Duodenal mucosa (tissue), 2 donors: ENCODE measurements at regions not wholly inside any gene's neighbourhood (a gene's known extent, or its start where the extent isn't known, plus 50 kb on each side); places are given as distances from the start of the nearest gene placed in this dataset.

Experiments used
- H3K27ac ChIP-seq: one replicate; pipeline ENCODE4 v1.7.0; 2013; ENCODE audit warnings: low read depth, low read length
- H3K27me3 ChIP-seq, 2 donors: one replicate each; pipeline ENCODE4 v1.7.0; 2013; ENCODE audit warnings: low read length in 2 of 2, control low read depth in 1 of 2; ENCODE audit not compliant: insufficient read depth in 2 of 2, control insufficient read depth in 1 of 2
- H3K36me3 ChIP-seq, 2 donors: one replicate each; pipeline ENCODE4 v1.7.0; 2013; ENCODE audit warnings: low read length in 2 of 2, control low read depth in 1 of 2; ENCODE audit not compliant: insufficient read depth in 2 of 2, control insufficient read depth in 1 of 2
- H3K4me1 ChIP-seq, 2 donors: one replicate each; pipeline ENCODE4 v1.7.0; 2013; ENCODE audit warnings: low read length in 2 of 2, control low read depth in 1 of 2; ENCODE audit not compliant: insufficient read depth in 2 of 2, control insufficient read depth in 1 of 2
- H3K4me3 ChIP-seq, 2 donors: one replicate each; pipeline ENCODE4 v1.7.0; 2013; ENCODE audit warnings: low read length in 2 of 2, low read depth in 1 of 2
- H3K9ac ChIP-seq, 2 donors: one replicate each; pipeline ENCODE4 v1.7.0; 2013; ENCODE audit warnings: low read length in 2 of 2, low read depth in 1 of 2
- H3K9me3 ChIP-seq, 2 donors: one replicate each; pipeline ENCODE4 v1.7.0; 2013; ENCODE audit warnings: low read length in 2 of 2, control low read depth in 1 of 2; ENCODE audit not compliant: control insufficient read depth in 1 of 2

GRCh38 chr3:31173118-31173718, 278.8 kb upstream of the GADL1 start:
- Histone ChIP-seq H3K36me3 (no peaks in the 10 kb centered on the region), H3K9ac (no peak overlapping the region), H3K4me3 (no peak overlapping the region), H3K9me3 (no peaks in the 10 kb centered on the region), H3K4me1 (no peaks in the 10 kb centered on the region), H3K27me3 (no peaks in the 10 kb centered on the region), H3K27ac (no peak overlapping the region)

DNA sequence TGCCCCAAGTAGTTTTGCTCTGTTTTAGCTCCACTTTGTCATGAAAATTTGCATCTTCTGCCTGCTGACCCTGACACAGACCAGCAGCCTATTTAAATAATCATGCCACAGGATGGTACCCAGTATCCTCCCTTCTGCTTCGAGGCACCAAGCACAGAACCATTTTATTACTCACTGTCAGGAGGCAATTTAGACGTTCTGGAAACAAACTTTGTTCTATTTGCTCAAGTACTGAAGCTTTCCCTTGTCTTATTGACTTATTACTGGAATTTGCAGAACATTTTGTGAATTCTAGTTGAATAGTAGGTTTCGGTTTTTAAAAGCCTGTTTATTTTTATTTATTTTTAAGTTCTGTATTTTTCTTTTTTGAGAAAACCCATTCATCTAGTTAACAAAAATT, 279.6 kb upstream of the GADL1 start:
- H3K9me3 ChIP-seq: no peaks in the 10 kb centered on the region
- H3K4me1 ChIP-seq: no peaks in the 10 kb centered on the region
- H3K27me3 ChIP-seq: no peaks in the 10 kb centered on the region
- no peak overlapping the region for H3K27ac ChIP-seq
- no peaks in the 10 kb centered on the region for H3K36me3 ChIP-seq
- no peak overlapping the region for H3K4me3 ChIP-seq
- no peak overlapping the region for H3K9ac ChIP-seq

DNA sequence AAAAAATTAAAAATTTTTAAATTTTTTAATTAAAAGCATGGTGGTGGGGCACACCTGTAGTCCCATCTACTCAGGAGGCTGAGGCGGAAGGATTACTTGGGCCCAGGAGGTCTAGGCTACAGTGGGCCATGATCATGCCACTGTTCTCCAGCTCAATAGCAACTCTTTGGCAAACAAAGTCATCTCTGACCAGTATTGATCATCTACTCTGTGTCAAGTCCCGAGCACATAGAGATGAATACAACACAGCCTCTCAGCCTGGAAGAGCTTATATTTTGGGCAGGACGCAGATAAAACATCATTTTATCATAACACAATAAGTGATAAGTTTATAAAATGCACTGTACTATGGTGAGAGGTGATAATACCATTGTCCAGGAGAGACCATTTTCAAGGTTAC, 281.6 kb upstream of the GADL1 start:
- H3K4me1 ChIP-seq: no peaks in the 10 kb centered on the region
- H3K36me3 ChIP-seq: no peaks in the 10 kb centered on the region
- H3K27ac ChIP-seq: no peak overlapping the region
- no peak overlapping the region for H3K4me3 ChIP-seq
- no peaks in the 10 kb centered on the region for H3K9me3 ChIP-seq
- H3K27me3 ChIP-seq: no peaks in the 10 kb centered on the region
- H3K9ac ChIP-seq: no peak overlapping the region

DNA sequence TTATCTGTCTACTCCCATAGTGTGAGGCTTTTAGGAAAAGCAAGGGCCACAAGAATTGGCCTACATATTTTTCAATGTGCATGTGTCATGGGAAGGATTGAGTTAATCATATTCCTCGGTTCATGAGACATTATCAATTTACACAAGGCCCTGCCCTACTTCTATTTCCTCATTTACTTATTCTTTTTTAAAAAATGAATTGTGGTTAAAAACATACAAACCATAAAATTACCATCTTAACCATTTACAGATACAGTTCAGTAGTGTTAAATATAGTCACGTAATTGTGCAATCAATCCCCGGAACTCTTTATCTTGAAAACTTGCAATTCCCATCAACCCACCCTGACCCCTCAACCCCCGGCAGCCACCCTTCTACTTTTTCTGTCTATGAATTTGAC, 284.0 kb upstream of the GADL1 start:
- Histone ChIP-seq H3K36me3 (no peaks in the 10 kb centered on the region), H3K4me3 (no peak overlapping the region), H3K9me3 (no peaks in the 10 kb centered on the region), H3K27ac (no peak overlapping the region), H3K27me3 (no peaks in the 10 kb centered on the region), H3K9ac (no peak overlapping the region), H3K4me1 (no peaks in the 10 kb centered on the region)

DNA sequence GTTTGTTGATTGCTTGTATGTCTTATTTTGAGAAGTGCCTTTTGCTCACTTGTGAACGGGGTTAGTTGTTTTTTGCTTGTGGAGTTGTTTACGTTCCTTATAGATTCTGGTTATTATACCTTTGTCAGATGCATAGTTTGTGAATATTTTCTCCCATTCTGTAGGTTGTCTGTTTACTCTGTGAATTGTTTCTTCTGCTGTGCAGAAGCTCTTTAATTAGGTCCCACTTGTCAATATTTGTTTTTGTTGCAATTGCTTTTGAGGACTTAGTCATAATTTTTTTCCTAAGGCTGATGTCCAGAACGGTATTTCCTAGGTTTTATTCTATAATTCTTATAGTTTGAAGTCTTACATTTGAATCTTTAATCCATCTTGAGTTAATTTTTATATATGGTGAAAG, 285.3 kb upstream of the GADL1 start:
- no peaks in the 10 kb centered on the region for H3K36me3 ChIP-seq
- no peaks in the 10 kb centered on the region for H3K4me1 ChIP-seq
- H3K27ac ChIP-seq: no peak overlapping the region
- H3K9ac ChIP-seq: no peak overlapping the region
- no peak overlapping the region for H3K4me3 ChIP-seq
- no peaks in the 10 kb centered on the region for H3K9me3 ChIP-seq
- no peaks in the 10 kb centered on the region for H3K27me3 ChIP-seq

GRCh38 chr3:31180274-31180673, 285.8 kb upstream of the GADL1 start:
- Histone ChIP-seq H3K4me3 (no peak overlapping the region), H3K9ac (no peak overlapping the region), H3K27ac (no peak overlapping the region), H3K36me3 (no peaks in the 10 kb centered on the region), H3K4me1 (no peaks in the 10 kb centered on the region), H3K9me3 (no peaks in the 10 kb centered on the region), H3K27me3 (no peaks in the 10 kb centered on the region)

DNA sequence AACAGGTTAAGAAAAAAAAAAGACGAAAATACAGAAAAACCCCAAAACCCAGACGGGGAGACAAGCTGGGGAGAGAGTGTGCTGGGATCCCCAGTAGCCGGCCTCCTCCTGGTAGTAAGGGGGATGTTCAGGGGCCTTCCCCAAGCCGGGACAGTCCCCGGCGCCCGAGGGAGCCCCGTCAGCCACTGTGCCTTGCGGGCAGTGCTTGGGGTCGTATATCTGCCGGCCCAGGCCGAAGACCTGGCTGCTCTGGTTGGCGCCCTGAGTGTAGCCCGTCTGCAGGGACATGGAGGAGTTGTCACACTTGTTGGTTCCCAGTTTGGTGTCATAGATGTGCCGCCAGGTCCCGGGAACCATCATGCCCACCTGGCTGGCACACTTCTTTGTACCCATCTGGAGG, 287.2 kb upstream of the GADL1 start:
- Histone ChIP-seq H3K36me3 (no peaks in the 10 kb centered on the region), H3K27me3 (no peaks in the 10 kb centered on the region), H3K9me3 (no peaks in the 10 kb centered on the region), H3K4me1 (no peaks in the 10 kb centered on the region), H3K4me3 (no peak overlapping the region), H3K9ac (no peak overlapping the region), H3K27ac (no peak overlapping the region)

DNA sequence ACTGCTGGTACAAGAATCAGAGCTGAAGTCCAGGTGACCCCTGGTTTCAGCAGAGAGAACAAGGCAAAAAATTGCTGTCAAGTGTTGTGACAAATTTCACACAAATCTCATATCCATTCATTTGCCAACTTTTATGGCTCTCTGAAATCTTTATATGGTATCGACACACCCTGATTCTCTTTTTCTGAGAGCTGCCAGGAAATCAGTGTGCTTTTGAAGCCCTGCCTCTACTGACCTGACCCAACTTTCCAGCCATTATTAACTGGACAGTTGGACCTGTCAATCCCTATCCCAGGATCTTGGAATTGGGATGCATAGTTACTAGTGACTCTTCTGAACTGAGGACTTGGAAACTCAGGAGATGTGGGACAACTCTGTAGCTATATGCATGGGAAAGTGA, 288.2 kb upstream of the GADL1 start:
- Histone ChIP-seq H3K4me3 (no peak overlapping the region), H3K9me3 (no peaks in the 10 kb centered on the region), H3K27ac (no peak overlapping the region), H3K27me3 (no peaks in the 10 kb centered on the region), H3K9ac (no peak overlapping the region), H3K36me3 (no peaks in the 10 kb centered on the region), H3K4me1 (peaks cover 0 to 4% of the 10 kb centered on the region in 2 donors)

DNA sequence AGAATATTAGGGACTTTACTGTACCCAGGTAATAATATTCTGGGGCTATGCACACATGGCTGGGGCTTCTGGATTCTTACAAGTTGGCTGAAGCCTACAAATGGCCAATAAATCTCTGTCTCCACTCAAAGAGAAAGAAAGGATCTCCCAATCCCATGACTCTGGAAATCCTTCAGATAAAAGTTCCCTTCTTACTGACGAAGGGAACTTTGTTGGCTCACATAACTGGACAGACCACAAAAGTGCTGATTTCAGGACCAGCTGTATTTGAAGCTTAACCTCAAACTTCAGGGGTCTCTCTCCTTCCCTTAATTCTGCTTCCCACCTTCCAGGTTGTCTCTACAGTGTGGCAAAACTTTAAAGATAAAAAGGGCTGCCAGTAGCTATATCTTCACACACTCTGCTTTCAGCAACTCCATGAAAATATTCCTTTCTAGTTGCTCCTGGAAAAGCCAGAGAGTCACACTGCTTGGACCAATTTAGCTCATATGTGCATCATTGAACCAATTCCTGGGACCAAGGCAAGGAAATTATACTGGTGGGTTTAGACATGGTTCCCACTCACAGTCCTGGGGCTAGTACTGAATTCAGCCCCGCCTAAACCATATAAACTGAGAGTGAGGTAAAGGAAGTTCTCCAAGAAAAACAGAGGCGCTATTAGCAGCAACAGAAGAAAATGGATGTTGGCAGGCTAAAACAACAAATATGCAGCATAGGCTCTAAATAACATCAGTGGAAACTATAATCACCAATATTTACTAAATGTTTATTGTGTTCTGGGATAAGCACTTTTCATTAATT, 290.0 kb upstream of the GADL1 start:
- Histone ChIP-seq H3K9ac (no peak overlapping the region), H3K9me3 (no peaks in the 10 kb centered on the region), H3K36me3 (no peaks in the 10 kb centered on the region), H3K27ac (no peak overlapping the region), H3K4me3 (no peak overlapping the region), H3K27me3 (no peaks in the 10 kb centered on the region), H3K4me1 (peaks cover 0 to 4% of the 10 kb centered on the region in 2 donors)

- no peaks in the 10 kb centered on the region for H3K27me3 ChIP-seq
- H3K27ac ChIP-seq: no peak overlapping the region
- peaks cover 0 to 4% of the 10 kb centered on the region in 2 donors for H3K4me1 ChIP-seq
- no peak overlapping the region for H3K9ac ChIP-seq
- no peaks in the 10 kb centered on the region for H3K9me3 ChIP-seq
- H3K4me3 ChIP-seq: no peak overlapping the region
- H3K36me3 ChIP-seq: no peaks in the 10 kb centered on the region
Observed at GRCh38 chr3:31185062-31185357, 290.5 kb upstream of the GADL1 start.
